Suprapubic skin (tissue), 3 donors: ENCODE measurements at regions not wholly inside any gene's neighbourhood (a gene's known extent, or its start where the extent isn't known, plus 50 kb on each side); places are given as distances from the start of the nearest gene placed in this dataset.

Source experiments
- CTCF ChIP-seq, 2 donors: fragments of 200-600 bp in 1 of 2; fragments of 450-650 bp in 1 of 2; sonication (generic) in 1 of 2; IDR thresholded peaks; one replicate each; pipeline ENCODE4 v1.5.1; 2016 to 2019; ENCODE audit warnings: antibody characterized with exemption in 2 of 2, mild to moderate bottlenecking in 1 of 2, moderate library complexity in 1 of 2
- EP300 ChIP-seq: sonication (generic); formaldehyde crosslinking; IDR thresholded peaks from one replicate; pipeline ENCODE4 v1.6.1; 2017; ENCODE audit warnings: antibody characterized with exemption
- POLR2A ChIP-seq, 2 donors: fragments of 450-650 bp; IDR thresholded peaks; one replicate each; pipeline ENCODE4 v1.6.1; 2017; ENCODE audit warnings: antibody characterized with exemption in 2 of 2, mild to moderate bottlenecking in 2 of 2, moderate library complexity in 2 of 2

DNA sequence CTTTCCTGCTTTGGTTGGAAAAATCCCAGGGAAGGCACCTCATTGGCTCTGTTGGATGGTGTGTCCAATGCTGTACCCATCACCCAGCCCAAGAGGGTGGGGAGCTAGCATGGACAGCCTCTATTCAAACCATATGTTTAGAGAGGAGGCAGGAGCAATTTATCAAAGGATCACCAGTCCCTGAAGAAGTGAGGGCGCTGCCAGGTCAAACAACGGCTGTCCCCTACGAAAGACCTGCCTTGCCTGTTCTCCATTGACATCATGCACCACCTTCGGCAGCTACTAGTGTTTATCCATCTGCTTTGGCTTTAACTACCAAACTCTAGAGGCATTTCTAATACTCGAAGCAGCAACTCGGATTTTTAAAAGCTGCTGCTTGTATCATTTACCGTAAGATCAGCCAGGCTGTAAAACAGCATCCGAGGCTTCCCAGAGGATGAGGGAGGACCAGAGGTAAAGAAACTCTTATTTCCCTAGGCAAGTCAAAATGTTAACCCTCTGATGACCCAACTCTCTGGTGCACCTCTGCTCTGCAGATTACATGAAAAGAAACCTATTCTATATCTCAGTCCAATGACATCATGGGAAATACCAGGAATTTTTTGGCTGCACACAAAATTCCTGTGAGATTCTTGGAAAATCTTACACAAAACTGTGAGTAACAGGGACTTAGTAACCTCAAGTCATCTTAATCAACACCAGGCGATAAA lies 720.9 kb upstream of the TBX3 start:
- TF ChIP-seq EP300 (no peak), POLR2A (IDR thresholded peaks at IDR 0.05) (no peak), CTCF (IDR thresholded peaks at IDR 0.05) (no peak)
